Right ventricle myocardium superior (tissue), 1 donor: ENCODE measurements at regions not wholly inside any gene's neighbourhood (a gene's known extent, or its start where the extent isn't known, plus 50 kb on each side); places are given as distances from the start of the nearest gene placed in this dataset.

Experiments
- ATAC-seq: fragments of 200-7000 bp; cut with Tn5 transposase; one replicate; pipeline ENCODE4 v1.9.1; 2020; ENCODE audit warnings: mild to moderate bottlenecking; ENCODE audit not compliant: poor library complexity
- DNase-seq: peaks from one replicate; pipeline ENCODE4 v3.0.0-alpha.2; 2020
- intact Hi-C: fragments of 100-400 bp; cut with DNase I; formaldehyde crosslinking; loops from one replicate; pipeline ENCODE4 v1.11.2; 2022
- donor health status: DM: no; HTN: yes; CAD: no; lungs with severe emphysema.

DNA sequence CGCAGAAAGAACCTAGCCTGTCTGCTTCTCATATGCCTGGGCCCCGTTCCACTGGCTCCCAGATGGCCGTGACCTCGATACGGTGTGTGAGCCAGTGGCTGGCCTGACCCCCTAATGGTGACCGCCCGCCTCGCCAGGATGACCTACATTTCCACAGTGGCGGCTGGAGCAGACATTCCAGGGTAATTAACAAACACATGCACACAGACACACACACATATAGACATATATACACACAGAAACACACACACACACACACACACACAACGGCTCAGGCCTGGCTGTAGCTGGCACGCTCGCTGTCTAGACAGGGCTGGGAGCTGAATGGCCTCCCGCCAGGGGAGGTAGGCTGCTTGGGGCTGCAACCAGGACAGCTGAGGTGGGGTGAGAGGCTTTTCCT is 227.1 kb downstream of the ANKRD60 start:
- intact Hi-C loops, result no loop called here
- no peak for DNase-seq
- ATAC-seq, result peak; percentile 58

DNA sequence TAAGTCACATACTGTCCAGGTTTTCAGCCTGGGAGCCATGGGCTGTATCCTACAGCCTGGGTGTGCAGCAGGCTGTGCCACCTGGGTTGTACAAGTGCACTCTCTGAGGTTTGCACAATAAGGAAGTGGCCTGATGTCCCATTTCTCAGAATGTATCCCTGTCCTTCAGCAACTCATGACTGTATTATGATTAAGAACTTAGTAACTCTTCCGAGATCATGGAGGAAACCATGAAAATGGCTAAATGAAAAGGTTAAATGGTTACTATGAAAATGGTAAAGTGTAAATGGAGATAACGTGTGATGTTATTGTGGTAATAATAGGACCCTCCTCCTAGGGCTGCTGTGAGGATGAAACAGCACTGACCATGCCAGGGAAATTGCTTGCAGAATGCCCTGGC is 227.6 kb downstream of the ANKRD60 start:
- intact Hi-C loops, result no loop called here
- DNase-seq (no peak), ATAC-seq (no peak)

DNA sequence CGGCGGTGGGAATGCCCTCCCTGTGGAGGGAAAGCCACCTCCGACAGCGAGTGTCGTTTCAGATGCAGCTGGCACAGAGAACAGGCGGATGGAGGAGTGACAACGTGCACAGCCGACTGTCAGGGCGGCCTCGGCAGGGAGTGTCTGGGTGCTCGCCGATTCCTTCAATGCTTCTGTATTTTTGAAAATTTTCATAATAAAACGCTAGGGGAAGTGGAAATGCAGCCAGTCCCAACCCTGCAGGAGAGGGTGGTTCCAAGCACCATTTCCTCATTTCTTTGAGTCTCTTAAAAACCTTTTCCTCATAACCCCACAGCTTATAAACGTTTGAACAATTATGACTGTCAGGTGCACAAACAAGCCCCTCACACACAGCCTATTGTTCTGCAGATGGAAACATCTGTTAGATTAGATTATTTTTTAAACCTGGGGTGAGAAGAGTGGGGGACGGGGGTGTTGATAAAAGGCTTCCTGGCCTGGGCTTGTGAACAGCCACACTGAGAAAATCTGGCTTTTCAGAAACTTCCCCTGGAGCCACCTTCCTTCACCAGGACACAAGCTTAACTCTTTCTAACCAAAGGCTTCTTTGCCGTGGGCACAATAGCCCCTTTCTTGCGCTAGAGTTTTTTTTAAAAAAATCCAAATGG is 228.9 kb downstream of the ANKRD60 start:
- DNase-seq (peak; percentile 64), ATAC-seq (peak; percentile 69)
- intact Hi-C loops, result no loop called here

DNA sequence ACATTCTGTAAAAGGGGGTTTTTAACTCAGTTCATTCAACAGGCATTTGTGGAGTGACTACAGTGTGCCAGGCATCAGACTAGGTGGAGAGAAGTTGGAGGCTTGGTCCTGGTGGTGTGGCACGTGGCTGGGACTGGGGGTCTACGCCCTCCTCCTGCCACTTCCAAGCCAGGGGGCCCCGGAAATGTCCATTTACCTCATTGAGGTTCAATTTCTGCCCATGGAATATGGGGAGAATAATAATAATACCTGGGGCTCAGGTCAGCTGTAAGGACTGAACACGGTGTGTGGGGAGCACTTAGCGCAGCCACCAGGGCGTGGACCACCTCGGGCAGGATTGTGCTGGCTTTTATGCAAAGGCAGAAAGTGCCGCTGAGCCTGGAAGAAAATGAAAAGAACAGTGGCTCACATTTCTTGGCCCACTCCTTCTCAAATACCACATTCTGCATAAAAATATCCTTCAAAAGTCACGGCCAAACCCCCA is 229.4 kb downstream of the ANKRD60 start:
- DNase-seq, result no peak
- no peak for ATAC-seq
- intact Hi-C loops, result no loop called here

DNA sequence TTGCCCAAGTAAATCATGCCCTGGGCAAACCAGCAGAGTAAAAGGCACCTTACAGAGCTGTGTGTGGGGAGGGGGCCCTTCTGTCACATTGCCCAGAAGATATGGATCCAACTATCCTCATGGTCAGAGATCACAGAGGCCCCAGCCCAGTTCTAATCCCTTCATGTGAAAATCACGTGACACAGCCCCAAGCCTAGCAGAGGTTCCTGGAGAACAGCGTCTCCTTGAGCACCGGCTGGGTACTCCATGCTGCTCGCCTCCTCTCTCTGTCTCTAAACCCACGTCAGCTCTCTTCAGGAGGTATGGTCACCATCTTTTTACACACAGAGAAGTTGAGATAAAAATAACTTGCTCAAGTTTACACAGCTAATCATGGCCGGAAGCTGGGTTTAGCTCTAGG is 230.2 kb downstream of the ANKRD60 start:
- DNase-seq, result no peak
- no peak for ATAC-seq
- intact Hi-C loops, result no loop called here

DNA sequence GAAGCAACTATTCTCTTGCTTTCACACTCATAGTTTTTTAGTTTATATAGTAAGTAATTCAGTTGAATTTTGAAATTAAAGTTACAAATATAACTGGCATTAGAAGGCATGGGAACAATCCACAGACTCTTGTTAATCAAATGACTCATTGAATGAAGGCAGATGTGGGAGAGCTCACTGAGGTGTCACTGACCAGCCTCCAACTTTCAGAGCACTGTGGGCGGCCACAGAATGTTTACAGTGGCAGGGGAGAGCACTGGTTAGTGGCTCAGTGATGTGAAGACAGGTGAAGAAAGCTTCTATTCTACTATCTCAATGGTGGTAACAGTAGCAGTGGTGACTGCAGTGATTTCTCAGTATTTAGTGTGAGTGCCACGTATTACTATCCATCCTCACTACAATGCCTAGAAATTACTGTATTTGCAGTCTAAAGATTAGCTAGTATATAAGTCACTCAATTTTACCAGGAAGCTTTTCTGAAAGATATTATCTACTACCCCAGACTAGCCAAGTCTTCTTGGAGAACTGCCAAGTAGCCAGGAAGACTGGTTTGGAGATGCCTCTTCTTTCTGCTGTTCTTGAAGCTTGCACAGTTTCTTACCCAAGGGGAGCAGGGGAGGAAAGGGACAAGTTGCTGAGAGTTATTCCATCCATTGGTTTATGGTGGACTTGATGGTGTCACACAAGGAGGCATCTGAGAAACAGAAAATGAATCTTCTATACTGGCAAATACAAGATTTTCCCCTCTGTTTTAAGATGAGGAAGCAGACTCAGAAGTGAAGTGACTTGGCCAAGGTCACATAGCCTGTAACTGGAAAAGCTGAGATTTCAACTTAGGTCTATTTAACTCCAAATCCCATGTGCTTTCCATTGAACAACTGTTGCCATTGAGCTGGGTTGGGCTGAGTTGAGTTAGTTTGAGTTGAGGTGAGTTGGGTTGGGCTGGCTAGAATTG is 231.2 kb downstream of the ANKRD60 start:
- DNase-seq (no peak), ATAC-seq (no peak)
- intact Hi-C loops, result no loop called here

DNA sequence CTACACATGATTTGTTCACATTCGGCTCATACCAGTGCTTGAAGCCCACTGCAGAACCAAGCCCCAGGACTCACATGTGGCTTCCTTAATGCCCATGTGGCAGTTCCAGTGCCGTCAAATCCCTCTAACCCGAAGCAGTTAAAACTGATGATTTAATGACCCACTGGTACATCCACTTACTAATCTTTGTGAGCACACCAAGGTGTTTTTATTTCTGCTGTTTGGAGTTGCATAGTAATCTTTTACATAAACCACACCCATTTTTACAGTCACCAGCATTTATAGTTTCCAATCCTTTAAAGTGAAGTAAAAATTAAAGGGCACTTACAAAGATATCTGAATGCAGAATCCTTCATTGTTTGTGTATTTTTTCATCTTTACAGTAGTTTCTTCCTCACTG is 232.0 kb downstream of the ANKRD60 start:
- intact Hi-C loops, result no loop called here
- ATAC-seq (no peak), DNase-seq (no peak)

DNA sequence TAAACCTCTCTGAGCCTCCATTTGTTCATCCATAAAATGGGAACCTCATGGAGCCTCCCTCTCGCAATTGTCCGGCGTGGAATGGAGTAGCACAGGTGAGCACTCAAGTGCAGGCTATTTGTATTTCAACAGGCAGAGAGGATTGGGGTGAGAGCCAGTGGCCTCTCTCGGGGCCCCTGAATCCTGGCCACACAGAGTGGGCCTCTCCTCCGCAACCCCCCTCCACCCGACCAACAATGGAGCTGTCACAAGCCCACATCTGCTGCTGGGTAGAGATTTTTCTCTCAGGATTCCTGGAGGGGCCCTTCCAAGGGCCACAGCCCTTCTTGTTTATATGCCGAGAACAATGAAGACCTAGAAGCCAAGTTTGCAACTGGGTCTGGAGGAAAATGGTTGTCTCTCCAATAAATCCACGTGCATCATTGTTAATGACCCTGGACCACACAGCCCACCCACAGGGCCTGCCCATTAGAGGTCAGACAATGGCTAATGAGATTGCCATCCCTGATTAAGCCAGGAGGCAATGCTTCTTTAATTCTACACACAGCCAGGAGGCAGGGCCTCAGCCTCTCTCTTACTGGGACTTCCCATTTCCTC is 233.0 kb downstream of the ANKRD60 start:
- intact Hi-C loops, result no loop called here
- ATAC-seq (no peak), DNase-seq (no peak)

DNA sequence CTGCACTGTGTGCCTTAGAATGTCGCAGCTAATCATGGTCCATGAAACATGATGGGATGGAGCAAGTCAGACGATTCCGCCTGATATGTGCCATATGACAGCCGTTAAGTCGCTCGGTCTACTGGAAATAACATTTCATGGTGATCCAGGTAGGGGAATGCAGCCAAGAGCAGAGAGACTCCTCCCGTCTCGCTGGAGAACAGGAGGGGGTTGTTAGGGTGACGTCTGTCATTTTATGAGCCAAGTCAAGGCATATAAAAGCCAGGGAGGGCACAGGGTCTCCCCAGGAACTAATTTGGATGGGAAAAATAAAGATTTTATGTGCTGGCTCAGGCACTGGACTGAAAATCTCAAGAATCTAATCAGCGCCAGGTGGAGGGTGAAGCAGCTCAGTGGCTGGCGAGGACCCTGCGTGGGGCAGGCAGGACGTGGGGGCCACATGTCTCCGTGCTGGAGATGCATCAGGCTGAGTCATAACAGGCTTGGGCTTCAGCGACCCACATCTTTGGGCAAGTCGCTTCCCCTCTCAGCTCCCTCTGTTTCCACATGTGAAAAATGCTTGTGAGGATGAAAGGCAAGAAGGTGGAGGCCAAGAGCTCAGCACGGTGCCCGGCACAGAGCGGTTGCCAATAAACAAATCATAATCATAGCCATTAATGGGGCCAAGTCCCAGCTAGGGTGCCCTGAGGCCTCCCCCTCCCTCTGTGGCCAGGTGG is 234.6 kb downstream of the ANKRD60 start:
- ATAC-seq (no peak), DNase-seq (no peak)
- intact Hi-C loops, result no loop called here

DNA sequence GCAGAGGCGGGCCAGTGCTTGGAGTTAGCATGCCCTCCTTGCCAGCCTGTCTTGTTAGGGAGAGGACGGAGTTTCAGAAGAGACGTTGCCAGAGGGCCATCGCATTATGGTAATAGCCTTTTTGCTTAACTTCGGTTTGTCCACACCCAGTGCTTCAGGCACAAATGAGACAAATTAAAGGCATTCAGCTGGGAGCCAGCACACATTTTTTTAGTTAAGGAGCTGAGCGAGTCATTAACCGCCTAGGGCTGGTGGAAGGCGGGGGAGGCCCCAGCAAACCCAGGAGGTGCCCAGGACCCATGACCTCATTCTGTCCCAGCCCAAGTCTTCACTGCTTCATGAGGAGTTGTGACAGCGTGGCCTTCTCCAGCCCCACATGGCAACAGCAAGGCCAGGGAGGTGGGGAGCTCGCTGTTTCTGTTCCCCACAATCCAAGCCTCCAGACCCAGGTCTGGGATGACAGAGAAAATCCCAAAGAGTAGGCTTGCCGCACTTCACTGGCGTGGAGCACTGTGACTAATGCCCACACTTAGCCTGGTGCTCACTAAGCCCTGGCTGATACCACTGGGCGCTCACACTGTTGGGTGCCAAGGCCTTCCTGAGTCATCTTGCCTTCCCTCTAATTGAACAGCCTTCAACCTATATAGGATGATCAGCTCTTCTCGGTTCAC is 237.1 kb downstream of the ANKRD60 start:
- intact Hi-C loops, result no loop called here
- ATAC-seq (peak; percentile 47), DNase-seq (no peak)

DNA sequence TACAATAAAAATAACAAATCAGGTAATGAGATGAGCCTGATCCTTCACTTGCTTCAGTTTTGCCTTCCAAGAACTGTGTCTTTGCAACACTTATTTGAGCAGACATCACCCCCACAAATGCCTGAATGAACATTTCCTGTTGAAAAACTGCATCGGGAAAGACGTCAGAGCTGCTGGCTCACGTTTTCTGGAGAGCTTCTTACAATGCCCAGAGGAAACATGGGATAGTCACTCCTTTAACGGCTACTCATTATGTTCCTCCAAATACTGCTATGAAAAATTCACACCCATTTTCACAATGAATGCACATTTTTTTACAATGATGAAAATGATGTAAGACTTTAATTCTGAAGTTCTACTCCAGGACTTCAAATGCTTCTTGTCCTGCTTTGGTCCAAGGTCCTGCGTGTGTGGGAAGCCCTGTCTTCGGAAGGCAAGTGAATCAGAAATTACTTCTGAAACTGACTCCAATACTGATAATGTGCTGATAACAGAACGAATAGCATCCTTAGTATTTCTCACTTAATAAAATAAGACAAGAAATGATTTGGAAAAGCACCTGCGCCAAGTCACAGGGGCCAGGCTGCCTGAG is 238.0 kb downstream of the ANKRD60 start:
- intact Hi-C loops, result no loop called here
- ATAC-seq (peak; percentile 75), DNase-seq (no peak)

DNA sequence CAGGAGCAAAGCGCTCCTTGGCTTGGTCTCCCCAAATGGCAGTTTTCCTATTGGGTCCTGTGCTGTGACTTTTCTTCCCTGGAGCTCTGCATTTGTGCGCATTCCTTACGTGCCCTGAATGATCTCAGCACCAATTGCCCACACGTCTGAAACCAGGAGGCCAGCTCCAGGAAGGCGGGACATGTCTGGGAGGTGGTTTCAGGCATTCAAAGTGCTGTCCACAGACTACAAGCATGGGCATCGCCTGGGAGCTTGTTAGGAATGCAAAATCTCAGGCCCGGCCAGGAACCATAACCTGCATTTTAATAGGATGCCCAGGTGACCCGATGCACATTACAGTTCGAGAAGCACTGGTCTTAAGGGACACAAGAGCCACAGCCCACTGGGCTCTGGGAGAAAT is 239.6 kb downstream of the ANKRD60 start:
- no peak for ATAC-seq
- no peak for DNase-seq
- intact Hi-C loops, result no loop called here

DNA sequence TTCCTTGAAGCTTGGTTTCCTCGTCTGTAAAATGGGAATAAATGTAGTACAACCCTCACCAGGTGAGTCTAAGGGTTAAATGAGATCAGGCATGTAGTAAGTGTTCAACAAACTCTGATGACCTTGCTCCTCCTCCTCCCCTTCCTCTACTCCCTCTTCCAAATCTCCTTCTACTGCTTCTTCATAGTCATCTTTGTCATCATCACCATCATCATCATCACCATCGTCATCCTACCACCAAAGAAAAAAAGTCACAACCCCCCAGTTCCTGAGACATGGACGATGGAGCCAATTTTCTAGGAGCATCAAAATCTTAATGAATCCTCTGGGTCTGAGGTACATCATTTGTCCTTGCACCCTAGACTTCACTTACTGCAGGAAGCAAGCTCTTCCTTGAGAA is 240.0 kb downstream of the ANKRD60 start:
- no peak for ATAC-seq
- intact Hi-C loops, result no loop called here
- no peak for DNase-seq

DNA sequence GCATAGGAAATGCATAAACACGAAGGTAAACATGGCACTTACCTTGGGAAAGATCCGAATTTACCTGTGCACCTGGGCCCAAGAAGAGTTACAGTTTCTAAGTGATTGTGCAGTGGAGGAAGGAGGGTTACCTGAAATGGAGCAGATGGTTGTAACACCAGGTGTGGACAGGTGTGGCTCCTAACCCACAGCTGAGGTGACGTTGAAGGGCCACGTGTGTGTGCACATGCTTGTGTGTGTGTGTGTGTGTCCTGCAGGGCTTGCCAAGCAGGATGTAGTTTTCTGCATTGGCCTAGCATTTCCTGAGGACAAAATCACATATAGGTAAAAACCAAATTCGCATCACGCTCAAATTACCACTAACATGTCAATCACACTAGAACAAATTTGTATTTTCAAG is 240.8 kb downstream of the ANKRD60 start:
- DNase-seq (no peak), ATAC-seq (no peak)
- intact Hi-C loops, result no loop called here

DNA sequence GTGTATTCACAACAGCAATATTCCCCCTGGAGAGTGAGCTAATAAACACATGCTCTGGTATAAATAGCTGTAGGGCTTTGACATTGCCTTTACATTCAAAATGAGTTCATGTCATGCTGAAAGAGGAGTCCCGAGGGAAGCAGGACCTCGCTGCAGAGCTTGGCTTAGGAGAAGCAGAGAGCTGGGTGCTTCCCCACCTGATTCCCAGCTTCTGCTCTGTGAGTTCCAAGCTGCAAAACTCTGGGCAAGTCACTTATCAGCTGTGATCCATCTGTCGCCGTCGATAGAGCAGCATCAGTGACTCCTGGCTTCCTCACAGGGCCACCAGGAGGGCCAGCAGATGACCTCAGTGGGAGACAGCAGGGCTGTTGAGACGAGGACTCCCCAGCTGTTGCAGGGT is 241.8 kb downstream of the ANKRD60 start:
- intact Hi-C loops, result no loop called here
- DNase-seq (no peak), ATAC-seq (no peak)

DNA sequence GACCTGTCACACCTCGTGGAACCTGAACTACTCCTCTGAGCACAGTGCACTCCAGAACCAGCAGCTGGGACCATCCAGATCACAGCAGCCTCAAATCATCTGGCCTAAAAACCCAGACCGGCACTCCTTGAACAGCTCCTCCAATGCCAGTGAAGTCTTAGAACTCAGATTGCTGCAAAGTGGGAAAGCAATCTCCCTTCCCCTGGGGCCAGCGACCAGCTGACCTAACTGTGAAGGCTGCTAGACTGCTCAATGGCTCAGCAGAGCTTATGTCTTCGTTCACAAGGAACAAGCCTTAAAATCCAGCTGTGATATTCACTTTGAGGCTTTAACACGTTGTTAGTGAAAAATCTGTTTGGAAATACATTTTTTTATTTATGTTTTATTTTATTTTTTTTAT is 243.2 kb downstream of the ANKRD60 start:
- intact Hi-C loops, result no loop called here
- no peak for DNase-seq
- ATAC-seq, result peak; percentile 73

DNA sequence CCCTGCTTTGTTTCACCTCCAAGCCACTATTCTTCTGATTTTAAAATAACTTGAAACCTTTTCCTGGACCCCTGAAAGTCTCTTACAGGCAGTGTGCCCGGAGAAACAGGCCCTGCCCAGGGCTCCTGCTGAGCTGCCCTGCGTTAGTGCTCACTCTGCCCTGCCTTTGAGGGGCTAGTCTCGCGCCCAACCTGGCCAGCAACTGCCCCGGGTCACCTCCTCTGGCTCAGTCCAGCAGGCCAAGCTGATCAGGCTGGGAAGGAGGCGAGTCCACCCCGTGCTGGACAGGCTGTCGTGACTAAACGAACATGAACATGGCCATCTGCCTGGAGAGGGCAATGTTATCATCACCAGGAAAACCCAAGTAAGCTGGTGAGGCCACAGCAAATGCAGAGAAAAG is 245.4 kb downstream of the ANKRD60 start:
- ATAC-seq, result no peak
- intact Hi-C loops, result no loop called here
- no peak for DNase-seq

DNA sequence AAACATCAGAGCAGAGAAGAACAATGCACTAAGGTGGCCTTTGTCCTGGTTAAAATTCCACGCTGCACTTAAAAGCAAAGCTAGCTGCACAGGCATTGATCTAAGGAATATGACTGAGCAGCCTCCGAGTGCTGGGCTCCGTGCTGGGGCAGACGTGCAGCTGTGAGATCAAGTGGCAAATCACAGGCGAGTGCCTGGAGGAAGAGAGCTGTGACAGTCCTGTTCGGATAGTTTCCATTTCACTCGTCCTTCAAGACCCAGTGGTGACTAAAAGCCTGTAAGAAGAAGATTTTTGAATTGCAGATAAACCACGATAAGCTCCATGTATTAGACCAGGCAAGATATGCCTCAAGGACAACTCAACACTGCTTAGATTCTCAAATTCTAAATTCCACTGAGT is 247.9 kb downstream of the ANKRD60 start:
- no peak for DNase-seq

More for the DNA sequence above, 247.9 kb downstream of the ANKRD60 start:
- ATAC-seq, result no peak
- intact Hi-C loops, result no loop called here
